ENCODE measurements at regions not wholly inside any gene's neighbourhood (a gene's known extent, or its start where the extent isn't known, plus 50 kb on each side); places are given as distances from the start of the nearest gene placed in this dataset.
A peak's percentile ranks its signal among the peaks of the same experiment; 100 is the strongest.

- DNase-seq (ENCODE audit: low read depth), result peak; percentile 8
- H3K4me3 ChIP-seq (ENCODE audit: low read depth, low read length), result no peak overlapping the region
- TF ChIP-seq CTCF (conservative IDR thresholded peaks at IDR 0.05; ENCODE audit: low read depth, low read length), result no peak
Measured at GRCh38 chr15:87661454-87662355, 594.8 kb downstream of the NTRK3 start.

- TF ChIP-seq CTCF (conservative IDR thresholded peaks at IDR 0.05; ENCODE audit: low read depth, low read length), result peak; percentile 40
- DNase-seq (ENCODE audit: low read depth), result peak; percentile 5
- no peak overlapping the region for H3K4me3 ChIP-seq (ENCODE audit: low read depth, low read length)
Measured at GRCh38 chr15:87660251-87661129, 596.0 kb downstream of the NTRK3 start.

DNA sequence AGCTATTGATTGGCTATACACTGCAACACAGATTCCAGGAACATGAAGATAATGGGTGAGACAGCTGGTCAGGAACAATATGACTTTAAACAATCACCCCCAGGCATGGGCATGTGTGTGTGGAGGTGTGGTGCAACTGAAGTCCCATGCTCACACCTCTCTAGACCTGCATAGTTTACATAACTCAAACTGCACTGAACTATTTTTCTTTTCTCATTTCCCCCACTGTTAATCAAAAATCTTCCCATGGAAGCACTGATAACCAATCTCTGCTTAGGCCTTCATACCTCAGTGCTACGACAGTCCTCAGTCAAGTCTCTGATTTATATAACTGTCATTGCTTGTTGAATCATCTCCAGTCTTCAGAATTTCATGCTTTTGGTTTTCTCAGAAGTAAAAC lies 600.2 kb downstream of the NTRK3 start:
- TF ChIP-seq CTCF (conservative IDR thresholded peaks at IDR 0.05; ENCODE audit: low read depth, low read length), result no peak

GRCh38 chr15:87653646-87654045 lies 602.9 kb downstream of the NTRK3 start:
- no peak for DNase-seq (ENCODE audit: low read depth)
- H3K4me3 ChIP-seq (ENCODE audit: low read depth, low read length), result no peak overlapping the region
- no peak for TF ChIP-seq CTCF (conservative IDR thresholded peaks at IDR 0.05; ENCODE audit: low read depth, low read length)

More for the DNA sequence above, 600.2 kb downstream of the NTRK3 start:
- H3K4me3 ChIP-seq (ENCODE audit: low read depth, low read length), result no peak overlapping the region
- no peak for DNase-seq (ENCODE audit: low read depth)

- no peak for TF ChIP-seq CTCF (conservative IDR thresholded peaks at IDR 0.05; ENCODE audit: low read depth, low read length)
- no peak overlapping the region for H3K4me3 ChIP-seq (ENCODE audit: low read depth, low read length)
- no peak for DNase-seq (ENCODE audit: low read depth)
Measured at GRCh38 chr15:87649175-87649574, 607.4 kb downstream of the NTRK3 start.

DNA sequence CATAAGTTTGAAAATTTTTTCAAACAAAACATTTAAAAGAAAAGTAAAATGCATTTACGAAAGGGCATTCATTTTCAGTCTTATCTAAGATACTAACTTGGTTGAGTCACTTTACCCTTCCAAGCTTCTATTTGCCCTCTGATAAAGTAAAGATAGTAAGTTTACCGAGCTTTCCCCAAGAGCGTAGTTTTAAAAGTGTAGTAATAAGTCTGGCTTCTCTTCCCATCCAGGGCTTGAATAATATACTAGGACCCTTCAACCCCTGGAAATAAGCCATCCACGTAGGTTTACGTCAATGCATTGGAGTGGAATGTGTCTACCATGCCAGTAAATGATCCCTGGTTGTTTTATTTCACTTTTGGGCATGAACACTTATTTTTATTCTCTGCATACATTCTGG lies 608.3 kb downstream of the NTRK3 start:
- H3K4me3 ChIP-seq (ENCODE audit: low read depth, low read length), result no peak overlapping the region
- DNase-seq (ENCODE audit: low read depth), result peak; percentile 57
- TF ChIP-seq CTCF (conservative IDR thresholded peaks at IDR 0.05; ENCODE audit: low read depth, low read length), result no peak

Data from choroid plexus epithelial cell (primary cell).